Hindlimb muscle (tissue), 1 donor: ENCODE measurements at regions not wholly inside any gene's neighbourhood (a gene's known extent, or its start where the extent isn't known, plus 50 kb on each side); places are given as distances from the start of the nearest gene placed in this dataset.
"Not testable (repeated sequence)": the region's sequence is repeated elsewhere in the genome, so short reads cannot be mapped to it uniquely, and the experiment has no call there.

Source experiments
- DNase-seq: peaks from one replicate; pipeline ENCODE4 v3.0.0-alpha.2; 2013

GRCh38 chrX:16320765-16321355 is 153.6 kb downstream of the MAGEB17 start:
- DNase-seq = no peak

- no peak for DNase-seq
These were observed 166.2 kb downstream of the MAGEB17 start for GRCh38 chrX:16333453-16333852.

GRCh38 chrX:16335181-16335580 is 167.9 kb downstream of the MAGEB17 start:
- no peak for DNase-seq

GRCh38 chrX:16347968-16348670 is 180.8 kb downstream of the MAGEB17 start:
- no peak for DNase-seq

- DNase-seq = no peak
These were observed 190.6 kb downstream of the MAGEB17 start for GRCh38 chrX:16357902-16358301.

- DNase-seq = not testable (repeated sequence)
These were observed 192.8 kb downstream of the MAGEB17 start for GRCh38 chrX:16360056-16360455.

GRCh38 chrX:16368696-16369095 is 201.4 kb downstream of the MAGEB17 start:
- no peak for DNase-seq

GRCh38 chrX:16376056-16376455 is 208.8 kb downstream of the MAGEB17 start:
- no peak for DNase-seq

- no peak for DNase-seq
These were observed 218.8 kb downstream of the MAGEB17 start for GRCh38 chrX:16386126-16386525.

GRCh38 chrX:16392597-16392996 is 225.3 kb downstream of the MAGEB17 start:
- no peak for DNase-seq

- DNase-seq = no peak
These were observed 227.0 kb downstream of the MAGEB17 start for GRCh38 chrX:16394290-16394689.

- no peak for DNase-seq
These were observed 236.5 kb downstream of the MAGEB17 start for GRCh38 chrX:16403808-16404207.

GRCh38 chrX:16416588-16416987 is 233.4 kb upstream of the S100G start:
- no peak for DNase-seq

GRCh38 chrX:16418650-16419049 is 231.3 kb upstream of the S100G start:
- no peak for DNase-seq

- no peak for DNase-seq
These were observed 222.3 kb upstream of the S100G start for GRCh38 chrX:16427668-16428067.

GRCh38 chrX:16429406-16429805 is 220.6 kb upstream of the S100G start:
- DNase-seq = no peak

GRCh38 chrX:16431266-16431665 is 218.7 kb upstream of the S100G start:
- no peak for DNase-seq

GRCh38 chrX:16433021-16433420 is 216.9 kb upstream of the S100G start:
- DNase-seq = no peak

GRCh38 chrX:16435399-16435986 is 214.5 kb upstream of the S100G start:
- no peak for DNase-seq

GRCh38 chrX:16436348-16437188 is 213.4 kb upstream of the S100G start:
- DNase-seq = no peak

- DNase-seq = no peak
These were observed 209.5 kb upstream of the S100G start for GRCh38 chrX:16440446-16440845.

- no peak for DNase-seq
These were observed 205.6 kb upstream of the S100G start for GRCh38 chrX:16444353-16444752.

GRCh38 chrX:16445166-16445752 is 204.7 kb upstream of the S100G start:
- no peak for DNase-seq
